ENCODE measurements at regions not wholly inside any gene's neighbourhood (a gene's known extent, or its start where the extent isn't known, plus 50 kb on each side); places are given as distances from the start of the nearest gene placed in this dataset.

GRCh38 chr13:37418490-37418889, 180.1 kb downstream of the POSTN start (continued):
- TF ChIP-seq ZNF462 (CRISPR knock-in tag; IDR thresholded peaks at IDR 0.05) (no peak), CREB1 (CRISPR knock-in tag; IDR thresholded peaks at IDR 0.05; ENCODE audit: low read depth) (no peak), ZNF114 (CRISPR knock-in tag; IDR thresholded peaks at IDR 0.05) (no peak), CTCF (conservative IDR thresholded peaks at IDR 0.05; ENCODE audit: low read depth in 2 of 2) (no peak), ZNF331 (CRISPR knock-in tag; IDR thresholded peaks at IDR 0.05; ENCODE audit: low read depth) (no peak)

GRCh38 chr13:37417060-37417441, 181.5 kb downstream of the POSTN start:
- Histone ChIP-seq H3K79me2 (replicated peaks; ENCODE audit: insufficient read depth) (no peaks in the 10 kb centered on the region), H3K4me1 (ENCODE audit: insufficient read depth) (no peaks in the 10 kb centered on the region), H4K20me1 (replicated peaks; ENCODE audit: insufficient read depth) (no peaks in the 10 kb centered on the region), H3K4me3 (no peak overlapping the region), H3K4me2 (no peak overlapping the region), H2AFZ (no peak overlapping the region), H3K27me3 (ENCODE audit: insufficient read depth) (no peaks in the 10 kb centered on the region), H3K9me2 (ENCODE audit: insufficient read depth) (no peaks in the 10 kb centered on the region), H3K27ac (ENCODE audit: low read depth) (no peak overlapping the region), H3F3A (replicated peaks; ENCODE audit: low read depth) (no peaks in the 10 kb centered on the region), H3K36me3 (ENCODE audit: insufficient read depth) (no peaks in the 10 kb centered on the region)
- no peaks in the 10 kb centered on the region for H3K4me1 Mint-ChIP-seq
- no peak overlapping the region for H3K27ac Mint-ChIP-seq
- no peaks in the 10 kb centered on the region for H3K27me3 Mint-ChIP-seq (ENCODE audit: insufficient read depth, low read depth, poor library complexity)
- no peak overlapping the region for H3K4me3 Mint-ChIP-seq
- no peak for DNase-seq (ENCODE audit: low spot score)
- no peak for ATAC-seq
- no peaks in the 10 kb centered on the region for H3K9me3 Mint-ChIP-seq
- H3K36me3 Mint-ChIP-seq (ENCODE audit: low read depth) = no peaks in the 10 kb centered on the region
- TF ChIP-seq CTCF (conservative IDR thresholded peaks at IDR 0.05; ENCODE audit: low read depth in 2 of 2) = no peak
- no peak for TF ChIP-seq ETS1 (IDR thresholded peaks at IDR 0.05)
- TF ChIP-seq CREB1 (CRISPR knock-in tag; IDR thresholded peaks at IDR 0.05; ENCODE audit: low read depth) = no peak
- no peak for TF ChIP-seq EZH2 (IDR thresholded peaks at IDR 0.05; ENCODE audit: low read depth, unreplicated experiment)
- TF ChIP-seq STAT1 (IDR thresholded peaks at IDR 0.05; ENCODE audit: unreplicated experiment) = no peak
- TF ChIP-seq ZNF114 (CRISPR knock-in tag; IDR thresholded peaks at IDR 0.05) = no peak
- TF ChIP-seq NANOG (IDR thresholded peaks at IDR 0.05; ENCODE audit: borderline replicate concordance) = no peak

Measured in GM23338 (cell line).